NCI-H345 treated with DMSO at 0.1 percent for 48 hours (cell line): ENCODE measurements at regions not wholly inside any gene's neighbourhood (a gene's known extent, or its start where the extent isn't known, plus 50 kb on each side); places are given as distances from the start of the nearest gene placed in this dataset.

Experiments
- DNase-seq: peaks from one replicate; lab custom pipeline; 2025; ENCODE audit not compliant: unreplicated experiment; lab: John Stamatoyannopoulos, UW

GRCh38 chr16:6940968-6941367, 391.7 kb upstream of the RBFOX1 start:
- no peak for DNase-seq

DNA sequence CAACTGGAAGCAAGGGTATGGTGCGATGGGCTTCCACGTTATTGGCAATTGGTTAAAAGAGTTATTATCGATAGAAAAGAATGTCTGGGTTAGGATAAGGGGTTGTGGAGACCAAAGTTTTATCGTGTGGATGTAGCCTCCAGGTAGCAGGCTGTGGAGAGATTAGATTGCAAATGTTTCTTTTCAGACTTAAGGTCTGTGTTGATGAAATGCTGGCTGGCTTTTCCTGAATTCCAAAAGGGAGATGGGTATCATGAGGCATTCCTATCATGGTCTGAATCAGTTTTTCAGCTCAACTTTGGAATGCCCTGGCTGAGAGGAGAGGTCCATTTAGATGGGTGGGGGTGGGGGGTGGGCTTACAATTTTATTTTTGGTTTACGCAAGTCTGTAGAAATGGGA, 395.0 kb upstream of the RBFOX1 start:
- DNase-seq, result no peak

DNA sequence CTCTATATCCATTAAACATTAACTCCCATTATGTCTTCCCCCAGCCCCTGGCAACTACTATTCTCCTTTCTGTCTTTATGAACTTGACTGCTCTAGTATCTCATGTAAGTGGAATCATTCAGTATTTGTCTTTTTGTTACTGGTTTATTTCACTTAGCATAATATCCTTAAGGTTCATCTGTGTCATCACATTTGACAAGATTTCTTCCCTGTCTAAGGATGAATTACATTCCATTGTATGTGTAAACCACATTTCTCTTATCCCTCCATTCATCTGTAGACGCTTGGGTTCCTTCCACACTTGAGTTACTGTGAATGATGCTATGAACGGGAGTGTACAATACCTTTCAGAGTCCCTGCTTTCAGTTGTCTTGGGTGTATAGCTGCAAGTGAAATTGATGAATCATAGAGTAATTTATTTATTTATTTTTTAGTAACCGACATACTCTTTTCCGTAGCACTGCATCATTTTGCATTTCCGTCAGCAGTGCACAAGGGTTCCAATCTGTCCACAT, 399.7 kb upstream of the RBFOX1 start:
- no peak for DNase-seq

DNA sequence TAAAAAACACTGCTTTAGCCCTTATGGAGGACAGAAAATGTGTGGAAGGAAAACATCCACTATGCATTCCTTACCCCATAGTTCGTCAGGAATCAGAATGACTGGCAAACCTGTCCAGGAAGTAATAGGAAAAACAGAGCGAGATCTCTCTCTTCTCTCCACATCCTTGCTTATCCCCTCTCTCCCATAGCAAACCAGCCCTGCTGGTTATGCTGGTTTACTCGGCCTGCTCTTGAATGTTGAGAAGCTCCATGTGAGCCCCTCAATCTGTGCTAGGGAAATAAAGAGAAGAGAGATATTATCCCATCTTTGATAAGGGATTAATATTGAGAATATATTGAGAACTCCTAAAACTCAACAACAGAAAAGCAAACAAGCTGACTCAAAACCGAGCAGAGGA, 402.8 kb upstream of the RBFOX1 start:
- DNase-seq, result no peak

DNA sequence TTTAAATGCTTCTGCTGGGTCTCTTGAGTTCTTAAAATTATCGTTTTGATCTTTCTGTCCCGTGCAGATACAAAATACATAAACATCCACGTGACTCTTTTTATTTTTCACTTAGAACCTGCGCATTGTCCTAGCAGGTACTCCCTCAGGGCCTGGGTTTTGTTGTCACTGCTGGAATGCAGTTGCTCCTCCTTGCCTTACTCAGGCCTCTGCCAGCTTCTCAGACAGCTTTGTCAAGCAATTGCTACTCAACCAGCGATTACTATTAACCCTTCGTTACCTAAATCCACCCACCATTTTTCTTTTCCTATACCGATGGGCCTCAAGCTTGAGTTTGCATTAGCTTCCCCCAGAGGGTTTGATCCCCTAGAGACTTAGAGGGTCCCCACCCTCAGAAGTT, 405.9 kb upstream of the RBFOX1 start:
- no peak for DNase-seq

- no peak for DNase-seq
Measured at GRCh38 chr16:6926341-6926740, 406.3 kb upstream of the RBFOX1 start.

- DNase-seq, result no peak
Measured at GRCh38 chr16:6918646-6919045, 414.0 kb upstream of the RBFOX1 start.

DNA sequence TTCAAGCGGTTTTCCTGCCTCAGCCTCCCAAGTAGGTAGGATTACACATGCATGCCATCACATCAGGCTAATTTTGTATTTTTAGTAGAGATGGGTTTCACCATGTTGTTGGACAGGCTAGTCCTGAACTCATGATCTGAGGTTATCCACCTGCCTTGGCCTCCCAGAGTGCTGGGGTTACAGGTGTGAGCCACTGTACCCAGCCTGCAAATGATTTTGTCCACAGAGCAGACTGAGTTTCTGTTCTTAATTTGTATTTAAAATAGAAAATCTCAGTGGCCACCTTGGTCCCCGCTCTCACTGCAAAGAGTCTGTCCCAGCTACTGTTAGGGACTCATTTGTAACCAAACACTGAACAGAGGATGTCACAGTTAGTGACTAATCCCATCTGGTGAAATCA, 415.7 kb upstream of the RBFOX1 start:
- no peak for DNase-seq

GRCh38 chr16:6913566-6913965, 419.1 kb upstream of the RBFOX1 start:
- DNase-seq, result no peak

DNA sequence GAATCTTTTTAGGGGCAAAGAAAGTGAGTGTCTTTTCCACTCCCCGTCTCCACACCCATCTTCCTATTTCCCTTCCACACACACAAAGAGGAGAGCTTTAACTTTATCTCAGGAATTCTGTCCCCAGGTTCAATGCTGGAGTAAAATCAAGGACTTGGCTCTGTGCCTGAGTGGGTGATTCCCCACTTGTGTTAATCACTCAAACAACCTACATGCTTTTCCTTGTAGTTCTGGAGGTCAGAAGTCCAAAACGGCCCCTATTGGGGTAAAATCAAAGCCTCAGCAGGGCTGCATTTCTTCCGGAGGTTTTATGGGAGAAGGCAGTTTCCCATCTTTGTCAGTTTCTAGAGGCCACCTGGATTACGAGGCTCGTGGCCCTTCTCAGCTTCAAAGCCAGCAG, 422.3 kb upstream of the RBFOX1 start:
- no peak for DNase-seq

GRCh38 chr16:6905601-6906000, 427.0 kb upstream of the RBFOX1 start:
- DNase-seq, result no peak

DNA sequence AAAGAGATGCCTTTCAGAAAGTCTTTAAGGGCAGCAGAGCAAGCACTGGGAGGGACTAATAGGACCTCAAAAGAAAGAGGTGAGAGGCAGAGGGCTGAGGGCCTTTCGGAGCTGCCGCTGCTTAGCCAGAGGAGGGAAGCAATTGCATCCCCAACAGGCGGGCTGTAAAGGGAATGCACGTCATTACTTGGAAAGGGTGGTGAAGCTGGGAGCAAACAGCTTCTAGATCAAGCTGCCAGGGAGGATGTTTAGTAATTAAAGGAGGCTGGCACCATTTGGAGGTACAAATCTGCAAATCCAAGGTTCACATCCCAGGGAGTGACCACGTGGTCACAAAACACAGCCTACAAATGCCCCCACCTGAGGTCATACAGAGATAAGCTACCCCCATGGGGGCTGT, 429.0 kb upstream of the RBFOX1 start:
- DNase-seq, result no peak

DNA sequence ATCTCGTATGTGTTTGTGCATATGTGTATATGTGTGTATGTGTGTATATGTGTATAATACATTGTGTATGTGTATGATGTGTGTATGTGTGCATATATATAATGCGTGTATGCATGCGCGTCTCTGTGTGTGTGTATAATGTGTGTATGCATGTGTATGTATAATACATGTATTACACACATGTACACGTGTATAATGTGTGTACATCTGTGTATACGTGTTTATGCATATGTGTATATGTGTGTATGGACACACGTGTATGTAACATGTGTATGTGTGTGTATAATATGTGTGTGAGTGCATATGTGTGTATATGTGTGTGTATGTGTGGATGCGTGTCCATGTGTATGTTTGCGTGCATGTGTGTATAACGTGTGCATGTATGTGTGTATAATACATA, 433.7 kb upstream of the RBFOX1 start:
- no peak for DNase-seq

- DNase-seq, result no peak
Measured at GRCh38 chr16:6897876-6898485, 434.7 kb upstream of the RBFOX1 start.

GRCh38 chr16:6892966-6893365, 439.7 kb upstream of the RBFOX1 start:
- DNase-seq, result no peak

DNA sequence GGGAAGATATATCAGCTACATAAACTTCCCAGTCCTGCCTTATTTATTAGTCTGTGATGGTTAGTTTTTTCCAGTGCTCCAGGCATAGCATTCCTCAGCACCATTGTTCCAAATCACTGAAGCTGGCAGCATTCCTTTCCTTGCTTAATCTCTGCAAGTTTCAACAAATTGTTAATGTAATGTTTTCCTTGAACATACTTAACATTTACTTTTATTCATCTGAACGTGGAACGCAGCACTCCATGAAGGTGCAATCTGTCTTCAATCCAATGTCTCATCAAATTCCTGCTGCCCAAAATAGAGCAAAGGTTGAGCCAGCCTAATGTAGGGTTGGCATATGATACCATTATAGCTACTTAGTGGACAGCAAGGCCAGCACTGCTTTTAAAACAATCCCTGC, 441.1 kb upstream of the RBFOX1 start:
- DNase-seq, result no peak

GRCh38 chr16:6888531-6888930, 444.1 kb upstream of the RBFOX1 start:
- DNase-seq, result no peak

DNA sequence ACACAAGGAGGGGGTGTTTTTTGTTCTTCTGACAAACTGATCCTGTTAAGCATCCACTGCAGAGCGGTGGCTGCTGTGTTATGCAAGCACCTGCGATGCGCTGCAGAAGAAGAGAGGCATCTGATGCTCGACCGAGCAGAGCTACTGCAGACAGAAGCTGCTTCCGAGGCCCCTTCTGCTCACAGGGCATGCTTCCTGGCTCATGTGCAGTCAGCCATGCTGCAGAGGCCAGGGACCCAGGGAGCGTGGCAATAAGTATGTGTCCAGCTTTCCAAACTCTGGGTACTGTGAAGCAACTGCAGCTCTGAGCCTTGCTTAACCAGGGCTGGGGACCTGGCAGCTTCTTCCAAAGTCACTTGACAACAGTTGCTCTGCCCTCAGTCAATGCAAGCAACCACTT, 448.6 kb upstream of the RBFOX1 start:
- DNase-seq, result no peak

GRCh38 chr16:6880263-6880662, 452.4 kb upstream of the RBFOX1 start:
- no peak for DNase-seq

GRCh38 chr16:6864671-6865070, 468.0 kb upstream of the RBFOX1 start:
- no peak for DNase-seq

GRCh38 chr16:6864244-6864643, 468.4 kb upstream of the RBFOX1 start:
- no peak for DNase-seq

GRCh38 chr16:6863135-6863534, 469.5 kb upstream of the RBFOX1 start:
- DNase-seq, result no peak

- no peak for DNase-seq
Measured at GRCh38 chr16:6861815-6862477, 470.7 kb upstream of the RBFOX1 start.
